Hepatocyte (in vitro differentiated cells): ENCODE measurements at regions not wholly inside any gene's neighbourhood (a gene's known extent, or its start where the extent isn't known, plus 50 kb on each side); places are given as distances from the start of the nearest gene placed in this dataset.

ENCODE experiments used
- EZH2 ChIP-seq: fragments of 200-600 bp; sonication (generic); IDR thresholded peaks from 2 replicates; pipeline ENCODE4 v1.6.1; 2016; ENCODE audit warnings: antibody characterized with exemption, mild to moderate bottlenecking, borderline replicate concordance
- EZH2phosphoT487 ChIP-seq: fragments of 200-600 bp; sonication (generic); IDR thresholded peaks from one replicate; pipeline ENCODE4 v1.6.1; 2018; ENCODE audit warnings: antibody characterized with exemption, mild to moderate bottlenecking, low read depth, moderate library complexity; ENCODE audit not compliant: unreplicated experiment, severe bottlenecking
- TF ChIP-seq, protein P1 (sequence below): fragments of 200-600 bp; sonication (generic); IDR thresholded peaks from 2 replicates; pipeline ENCODE4 v1.5.1; 2016; ENCODE audit warnings: antibody characterized with exemption, mild to moderate bottlenecking; ENCODE audit not compliant: poor library complexity

DNA sequence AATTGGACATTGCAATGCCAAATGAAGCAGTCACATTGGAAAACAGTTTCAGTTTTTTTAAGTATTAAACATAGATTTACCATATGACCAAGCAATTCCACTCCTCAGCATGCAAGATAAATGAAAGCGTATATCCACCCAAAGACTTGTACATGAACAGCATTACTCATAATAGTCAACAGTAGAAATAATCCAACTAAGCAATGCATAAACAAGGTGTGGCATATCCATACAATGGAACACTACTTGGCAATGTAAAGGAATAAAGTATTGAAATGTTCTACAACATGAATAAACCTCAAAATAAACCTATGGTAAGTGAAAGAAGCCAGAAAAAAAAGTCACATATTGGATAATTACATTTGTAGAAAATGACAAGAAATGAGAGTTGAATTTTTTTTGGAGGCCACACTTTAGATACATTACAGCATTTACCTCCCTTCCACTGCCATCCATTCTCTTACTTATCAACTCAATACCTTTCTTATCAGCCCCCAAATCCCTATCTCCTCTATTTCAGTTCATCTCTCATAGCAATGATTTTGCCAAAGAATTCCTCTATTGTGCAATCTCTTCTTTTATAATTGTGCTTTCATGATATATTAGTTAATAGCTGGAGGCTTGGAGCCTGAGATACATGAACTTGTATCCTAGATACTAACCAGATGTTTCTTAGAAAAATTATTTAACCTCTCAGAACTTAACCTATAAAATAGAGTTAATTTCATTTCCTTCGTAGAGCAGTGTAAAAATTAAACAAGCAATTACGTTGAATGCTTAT, 414.2 kb upstream of the C1orf87 start:
- TF ChIP-seq EZH2phosphoT487 (no peak), EZH2 (no peak)
- TF ChIP-seq, protein P1, sequence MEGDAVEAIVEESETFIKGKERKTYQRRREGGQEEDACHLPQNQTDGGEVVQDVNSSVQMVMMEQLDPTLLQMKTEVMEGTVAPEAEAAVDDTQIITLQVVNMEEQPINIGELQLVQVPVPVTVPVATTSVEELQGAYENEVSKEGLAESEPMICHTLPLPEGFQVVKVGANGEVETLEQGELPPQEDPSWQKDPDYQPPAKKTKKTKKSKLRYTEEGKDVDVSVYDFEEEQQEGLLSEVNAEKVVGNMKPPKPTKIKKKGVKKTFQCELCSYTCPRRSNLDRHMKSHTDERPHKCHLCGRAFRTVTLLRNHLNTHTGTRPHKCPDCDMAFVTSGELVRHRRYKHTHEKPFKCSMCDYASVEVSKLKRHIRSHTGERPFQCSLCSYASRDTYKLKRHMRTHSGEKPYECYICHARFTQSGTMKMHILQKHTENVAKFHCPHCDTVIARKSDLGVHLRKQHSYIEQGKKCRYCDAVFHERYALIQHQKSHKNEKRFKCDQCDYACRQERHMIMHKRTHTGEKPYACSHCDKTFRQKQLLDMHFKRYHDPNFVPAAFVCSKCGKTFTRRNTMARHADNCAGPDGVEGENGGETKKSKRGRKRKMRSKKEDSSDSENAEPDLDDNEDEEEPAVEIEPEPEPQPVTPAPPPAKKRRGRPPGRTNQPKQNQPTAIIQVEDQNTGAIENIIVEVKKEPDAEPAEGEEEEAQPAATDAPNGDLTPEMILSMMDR: no peak
